ENCODE measurements at regions not wholly inside any gene's neighbourhood (a gene's known extent, or its start where the extent isn't known, plus 50 kb on each side); places are given as distances from the start of the nearest gene placed in this dataset.

GRCh38 chr15:69663441-69663840 lies 210.8 kb downstream of the RPLP1 start:
- H3K27ac ChIP-seq (ENCODE audit: low read length) = no peak overlapping the region
- no peak for ATAC-seq
- no peaks in the 10 kb centered on the region for H3K36me3 ChIP-seq (ENCODE audit: control insufficient read depth, insufficient read depth, low read length)
- CTCF ChIA-PET = no interaction called here
- H3K27me3 ChIP-seq (ENCODE audit: control insufficient read depth, insufficient read depth, low read length) = no peaks in the 10 kb centered on the region
- in situ Hi-C loops (cut with HindIII; ENCODE audit: low pct_unique_long_range_greater_than_20kb, low sequenced_read_pairs) (no loop called here), intact Hi-C loops (cut with micrococcal nuclease; ENCODE audit: unreplicated experiment) (no loop called here)
- POLR2A ChIA-PET = no interaction called here
- H3K9me3 ChIP-seq (ENCODE audit: control insufficient read depth, insufficient read depth, low read depth, low read length) = no peaks in the 10 kb centered on the region
- DNase-seq (ENCODE audit: low read depth, low spot score) = no peak
- H3K4me1 ChIP-seq (ENCODE audit: control insufficient read depth, insufficient read depth, low read length) = no peaks in the 10 kb centered on the region
- no TSS peak for BruUV-seq (replicated peaks)
- no peak overlapping the region for H3K4me3 ChIP-seq (ENCODE audit: low read depth in 2 of 2, low read length in 2 of 2)
- TF ChIP-seq CTCF (IDR thresholded peaks at IDR 0.05) (no peak), REST (IDR thresholded peaks at IDR 0.05; ENCODE audit: insufficient read depth in 1 of 2, low read depth in 2 of 2, low read length in 1 of 2) (no peak), TCF7L2 (IDR thresholded peaks at IDR 0.05; ENCODE audit: low read depth, low read length) (no peak), POLR2AphosphoS5 (IDR thresholded peaks at IDR 0.05; ENCODE audit: low read depth, low read length) (no peak)

- H3K36me3 ChIP-seq (ENCODE audit: control insufficient read depth, insufficient read depth, low read length) = no peaks in the 10 kb centered on the region
- POLR2A ChIA-PET = no interaction called here
- in situ Hi-C loops (cut with HindIII; ENCODE audit: low pct_unique_long_range_greater_than_20kb, low sequenced_read_pairs) = no loop called here
These were observed 211.4 kb downstream of the RPLP1 start for GRCh38 chr15:69663982-69664381.

More at GRCh38 chr15:69663982-69664381, 211.4 kb downstream of the RPLP1 start:
- intact Hi-C loops (cut with micrococcal nuclease; ENCODE audit: unreplicated experiment) = no loop called here
- Histone ChIP-seq H3K27me3 (ENCODE audit: control insufficient read depth, insufficient read depth, low read length) (no peaks in the 10 kb centered on the region), H3K9me3 (ENCODE audit: control insufficient read depth, insufficient read depth, low read depth, low read length) (no peaks in the 10 kb centered on the region), H3K4me3 (ENCODE audit: low read depth in 2 of 2, low read length in 2 of 2) (no peak overlapping the region), H3K4me1 (ENCODE audit: control insufficient read depth, insufficient read depth, low read length) (no peaks in the 10 kb centered on the region), H3K27ac (ENCODE audit: low read length) (no peak overlapping the region)
- ATAC-seq = no peak
- no peak for TF ChIP-seq TCF7L2 (IDR thresholded peaks at IDR 0.05; ENCODE audit: low read depth, low read length)
- no peak for TF ChIP-seq POLR2AphosphoS5 (IDR thresholded peaks at IDR 0.05; ENCODE audit: low read depth, low read length)
- no peak for TF ChIP-seq SIN3A (IDR thresholded peaks at IDR 0.05; ENCODE audit: borderline replicate concordance, insufficient read depth, low read depth, low read length)
- TF ChIP-seq CTCF (IDR thresholded peaks at IDR 0.05) = no peak
- no peak for TF ChIP-seq REST (IDR thresholded peaks at IDR 0.05; ENCODE audit: insufficient read depth in 1 of 2, low read depth in 2 of 2, low read length in 1 of 2)
- DNase-seq (ENCODE audit: low read depth, low spot score) = no peak
- BruUV-seq (replicated peaks) = no TSS peak
- CTCF ChIA-PET = no interaction called here
